B cell (primary cell): ENCODE measurements at regions not wholly inside any gene's neighbourhood (a gene's known extent, or its start where the extent isn't known, plus 50 kb on each side); places are given as distances from the start of the nearest gene placed in this dataset.

Source experiments
- ATAC-seq: fragments of 200-7000 bp; cut with Tn5 transposase; one replicate; pipeline ENCODE4 v1.10.0; 2021; ENCODE audit warnings: low read depth, mild to moderate bottlenecking, moderate number of reproducible peaks, moderate library complexity
- CTCF ChIA-PET: fragments of 350-600 bp; sonication (Branson Sonifier 250); formaldehyde crosslinking; loops from one replicate; lab custom pipeline; 2021; ENCODE audit warnings: antibody characterized with exemption, inconsistent platforms; lab: Charles Lee
- POLR2A ChIA-PET: fragments of 350-600 bp; sonication (Branson Sonifier 250); formaldehyde crosslinking; loops from one replicate; lab custom pipeline; 2021; ENCODE audit warnings: antibody characterized with exemption; lab: Charles Lee
- DNase-seq: peaks from one replicate; pipeline ENCODE4 v3.0.0; 2013
- H2AFZ ChIP-seq: 2 replicates; pipeline ENCODE4 v1.6.1; 2012; ENCODE audit warnings: mild to moderate bottlenecking, low read depth, low read length; ENCODE audit not compliant: insufficient read depth, poor library complexity, severe bottlenecking
- H3K27ac ChIP-seq, 2 donors: 1 replicate in 1 of 2; 2 replicates in 1 of 2; pipeline ENCODE4 v1.5.1; 2012 to 2013; ENCODE audit warnings: low read length in 2 of 2, mild to moderate bottlenecking in 2 of 2, moderate library complexity in 1 of 2
- H3K27me3 ChIP-seq, 4 experiments: fragments of 200-600 bp in 1 of 4; sonication (generic) in 1 of 4; replicated peaks in 1 of 4; 1 replicate in 2 of 4; 2 replicates in 2 of 4; pipeline versions ENCODE4 v1.6.1 to v1.7.0; 2013 to 2016; ENCODE audit warnings: low read length in 3 of 4, mild to moderate bottlenecking in 2 of 4, mixed read lengths in 1 of 4, moderate library complexity in 1 of 4; ENCODE audit not compliant: insufficient read depth in 4 of 4, control insufficient read depth in 3 of 4; ENCODE audit errors: control extremely low read depth in 1 of 4
- H3K36me3 ChIP-seq, 2 experiments: replicated peaks in 1 of 2; 1 replicate in 1 of 2; 2 replicates in 1 of 2; pipeline versions ENCODE4 v1.6.1 to v1.7.1; 2013; ENCODE audit warnings: low read length in 1 of 2; ENCODE audit not compliant: insufficient read depth in 2 of 2, control insufficient read depth in 1 of 2; ENCODE audit errors: control extremely low read depth in 1 of 2, extremely low read depth in 1 of 2
- H3K4me1 ChIP-seq, 2 donors: fragments of 200-600 bp in 1 of 2; sonication (generic) in 1 of 2; 1 replicate in 1 of 2; 2 replicates in 1 of 2; pipeline versions ENCODE4 v1.5.1 to v1.6.1; 2013 to 2017; ENCODE audit warnings: low read length in 2 of 2; ENCODE audit not compliant: control insufficient read depth in 2 of 2, insufficient read depth in 2 of 2
- H3K4me2 ChIP-seq: replicated peaks from 2 replicates; pipeline ENCODE3; 2012; ENCODE audit warnings: mild to moderate bottlenecking, low read depth, low read length; ENCODE audit not compliant: poor library complexity, severe bottlenecking
- H3K4me3 ChIP-seq, 5 experiments: fragments of 200-600 bp in 1 of 5; sonication (generic) in 1 of 5; 1 replicate in 3 of 5; 2 replicates in 2 of 5; pipeline versions ENCODE4 v1.5.1 to v1.7.0; 2011 to 2016; ENCODE audit warnings: low read length in 4 of 5, mild to moderate bottlenecking in 4 of 5, low read depth in 2 of 5, control low read depth in 1 of 5, moderate library complexity in 1 of 5; ENCODE audit not compliant: insufficient read depth in 1 of 5; ENCODE audit errors: control extremely low read depth in 1 of 5, extremely low read depth in 1 of 5
- H3K79me2 ChIP-seq: fragments of 200-600 bp; sonication (generic); one replicate; pipeline ENCODE4 v1.6.0; 2016; ENCODE audit warnings: low read length; ENCODE audit not compliant: control insufficient read depth, insufficient read depth
- H3K9ac ChIP-seq: fragments of 200-600 bp; sonication (generic); 2 replicates; pipeline ENCODE4 v1.6.1; 2017; ENCODE audit warnings: mild to moderate bottlenecking, low read length, moderate library complexity
- H3K9me3 ChIP-seq, 3 donors: one replicate each; pipeline versions ENCODE4 v1.6.1 to v1.7.1; 2013; ENCODE audit warnings: low read length in 2 of 3; ENCODE audit not compliant: control insufficient read depth in 2 of 3, insufficient read depth in 1 of 3; ENCODE audit errors: control extremely low read depth in 1 of 3
- H4K20me1 ChIP-seq: 2 replicates; pipeline ENCODE4 v1.6.0; 2012; ENCODE audit warnings: mild to moderate bottlenecking, low read length; ENCODE audit not compliant: insufficient read depth, control insufficient read depth, poor library complexity, severe bottlenecking
- H3K27ac Mint-ChIP-seq: one replicate; pipeline ENCODE4 v1.8.0; 2021; ENCODE audit warnings: mixed read lengths
- H3K27me3 Mint-ChIP-seq: one replicate; pipeline ENCODE4 v1.8.0; 2021; ENCODE audit warnings: mixed read lengths
- H3K4me1 Mint-ChIP-seq: one replicate; pipeline ENCODE4 v1.8.0; 2021; ENCODE audit warnings: mixed read lengths
- H3K4me3 Mint-ChIP-seq: one replicate; pipeline ENCODE4 v1.8.0; 2021; ENCODE audit warnings: mixed read lengths
- H3K9me3 Mint-ChIP-seq: one replicate; pipeline ENCODE4 v1.8.0; 2022; ENCODE audit warnings: mixed read lengths; ENCODE audit not compliant: insufficient read depth
- CTCF ChIP-seq: fragments of 200-600 bp; IDR thresholded peaks from one replicate; pipeline ENCODE4 v1.8.0; 2022; ENCODE audit warnings: antibody characterized with exemption, mild to moderate bottlenecking
- EZH2 ChIP-seq: IDR thresholded peaks from 2 replicates; pipeline ENCODE4 v1.6.1; 2012; ENCODE audit warnings: borderline replicate concordance, low read depth, mild to moderate bottlenecking, moderate library complexity, low read length; ENCODE audit not compliant: insufficient read depth, poor library complexity, severe bottlenecking
- WGBS: methylation state at CpG from one replicate; pipeline ENCODE4 v1.1.5; 2013; ENCODE audit warnings: missing lambda C conversion rate; ENCODE audit not compliant: insufficient coverage; 5-methylcytosine and 5-hydroxymethylcytosine counted together
- intact Hi-C: fragments of 100-400 bp; cut with micrococcal nuclease; formaldehyde crosslinking; loops from one replicate; pipeline ENCODE4 v1.10.0; 2022

DNA sequence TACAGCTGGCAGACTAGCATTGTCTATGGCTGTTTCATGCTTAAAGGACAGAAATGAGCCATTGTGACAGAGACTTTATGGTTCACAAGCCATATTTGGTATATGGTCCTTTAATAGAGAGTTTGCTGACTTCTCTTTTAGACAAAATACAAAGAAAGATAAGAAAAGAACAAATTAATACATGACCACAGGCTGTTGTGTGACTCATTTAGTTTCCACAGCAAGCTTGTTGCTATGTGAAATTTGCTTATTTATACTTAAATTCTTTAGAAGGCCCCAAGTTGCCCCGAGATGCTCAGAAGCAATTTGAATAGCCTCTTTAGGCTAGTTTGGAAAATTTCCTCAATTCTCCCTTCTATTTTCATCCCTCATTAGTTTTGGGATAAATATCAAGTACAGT lies 315.3 kb upstream of the RPS23 start:
- Histone ChIP-seq H4K20me1 (no peaks in the 10 kb centered on the region), H3K4me1 (no peaks in the 10 kb centered on the region), H3K4me3 (no peak overlapping the region), H3K27me3 (no peaks in the 10 kb centered on the region), H3K27ac (no peak overlapping the region), H3K9me3 (no peaks in the 10 kb centered on the region), H3K79me2 (no peaks in the 10 kb centered on the region), H3K36me3 (no peaks in the 10 kb centered on the region), H3K4me2 (no peak overlapping the region), H3K9ac (no peak overlapping the region), H2AFZ (no peak overlapping the region)
- intact Hi-C loops, result no loop called here
- ChIA-PET POLR2A (no interaction called here), CTCF (no interaction called here)
- WGBS, result no CpG with 5 or more reads among the region's 1 CpG
- DNase-seq (no peak), ATAC-seq (no peak)
- no peaks in the 10 kb centered on the region for H3K4me1 Mint-ChIP-seq
- H3K4me3 Mint-ChIP-seq, result no peak overlapping the region
- H3K9me3 Mint-ChIP-seq, result no peaks in the 10 kb centered on the region
- no peaks in the 10 kb centered on the region for H3K27me3 Mint-ChIP-seq
- H3K27ac Mint-ChIP-seq, result no peak overlapping the region
- TF ChIP-seq CTCF (no peak), EZH2 (no peak)

DNA sequence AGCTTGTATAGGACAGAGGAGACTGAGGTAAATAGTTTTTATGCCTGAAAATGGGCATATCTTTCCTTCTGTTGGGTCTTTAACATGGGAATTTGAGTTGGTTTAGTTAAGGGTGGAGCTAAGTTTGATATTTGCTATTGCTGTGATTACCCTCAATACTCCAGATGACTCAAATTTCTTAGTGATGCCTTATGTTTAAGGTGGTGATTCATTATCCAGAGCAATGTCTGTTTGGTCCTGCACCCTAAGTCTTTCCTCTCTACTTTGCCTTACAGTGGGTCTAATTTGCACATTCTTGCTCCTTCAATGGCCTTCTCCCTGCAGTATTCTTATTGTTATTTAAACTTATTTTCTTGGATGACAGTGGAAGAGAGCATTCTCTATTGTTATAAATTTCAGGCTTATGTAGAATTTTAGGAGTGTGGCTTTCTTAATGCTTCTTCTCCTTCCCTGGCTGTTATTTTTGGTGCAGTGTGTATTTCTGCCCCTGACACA lies 312.9 kb upstream of the RPS23 start:
- intact Hi-C loops, result no loop called here
- ATAC-seq, result no peak
- H3K27ac ChIP-seq, result no peak overlapping the region
- no peaks in the 10 kb centered on the region for H3K4me1 ChIP-seq
- H3K4me1 Mint-ChIP-seq, result no peaks in the 10 kb centered on the region
- H2AFZ ChIP-seq, result no peak overlapping the region
- H3K27me3 Mint-ChIP-seq, result no peaks in the 10 kb centered on the region
- no peaks in the 10 kb centered on the region for H3K79me2 ChIP-seq
- no peak overlapping the region for H3K4me3 Mint-ChIP-seq
- H4K20me1 ChIP-seq, result no peaks in the 10 kb centered on the region
- H3K4me2 ChIP-seq, result no peak overlapping the region
- H3K27ac Mint-ChIP-seq, result no peak overlapping the region
- H3K27me3 ChIP-seq, result no peaks in the 10 kb centered on the region
- CTCF ChIA-PET, result no interaction called here
- no peak overlapping the region for H3K9ac ChIP-seq
- no peak overlapping the region for H3K4me3 ChIP-seq
- no peaks in the 10 kb centered on the region for H3K9me3 Mint-ChIP-seq
- no peaks in the 10 kb centered on the region for H3K36me3 ChIP-seq
- no peak for DNase-seq
- no peaks in the 10 kb centered on the region for H3K9me3 ChIP-seq
- TF ChIP-seq EZH2 (no peak), CTCF (no peak)
- POLR2A ChIA-PET, result no interaction called here
